ENCODE measurements at regions not wholly inside any gene's neighbourhood (a gene's known extent, or its start where the extent isn't known, plus 50 kb on each side); places are given as distances from the start of the nearest gene placed in this dataset.

DNA sequence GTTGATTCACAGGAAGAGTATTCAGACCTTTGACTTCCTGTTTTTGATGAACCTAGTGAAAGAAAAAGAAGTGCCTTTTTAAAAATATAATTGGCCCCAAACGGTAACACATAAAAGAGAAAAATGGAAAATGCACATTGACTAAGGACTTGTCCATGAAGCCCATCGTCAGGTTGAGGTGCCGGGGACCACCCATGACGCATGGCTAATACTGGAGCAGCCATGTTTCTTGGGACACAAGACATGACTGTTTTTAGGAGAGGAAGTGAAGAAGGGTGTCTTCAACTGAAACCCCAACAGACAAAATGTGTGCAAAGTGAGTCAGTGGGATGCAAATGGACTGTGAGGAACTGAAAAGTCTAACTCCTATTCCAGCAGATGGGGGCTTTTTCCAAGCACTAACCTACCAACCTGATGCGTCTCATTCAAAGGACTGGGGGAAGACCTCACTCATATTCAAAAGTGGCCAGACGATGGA is 459.4 kb downstream of the FOXO1 start:
- TF ChIP-seq CTCF (IDR thresholded peaks at IDR 0.05): no peak
- no peak for TF ChIP-seq POLR2A (IDR thresholded peaks at IDR 0.05)

All from breast epithelium (tissue), 3 donors.